ENCODE measurements at regions not wholly inside any gene's neighbourhood (a gene's known extent, or its start where the extent isn't known, plus 50 kb on each side); places are given as distances from the start of the nearest gene placed in this dataset.

DNA sequence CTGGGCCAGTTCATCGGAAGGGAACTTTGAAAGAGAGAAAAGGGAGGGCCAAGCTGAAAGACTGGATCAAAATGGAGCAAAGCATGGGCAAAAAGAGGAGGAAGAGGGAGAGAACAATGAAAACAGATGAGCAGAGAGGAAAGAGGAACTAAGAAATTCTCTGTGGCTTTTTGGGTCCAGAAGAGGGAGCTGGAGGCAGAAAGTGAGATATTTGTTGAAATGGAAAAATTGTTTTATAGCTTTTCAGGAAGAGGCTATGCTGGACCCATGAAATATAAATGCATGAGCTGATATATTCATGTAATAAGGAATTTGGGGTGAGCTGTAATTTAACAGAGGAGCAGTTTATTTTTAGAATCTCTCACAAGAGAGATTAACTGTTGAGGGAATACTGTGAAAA is 457.3 kb downstream of the DMAC1 start:
- CTCF ChIA-PET: interaction anchor here (1.0 to 1.8 kb wide), 5 partner anchors 16 to 290 kb away, joined by 3 to 7 read pairs (median 4); no protein-coding TSS in a partner anchor
- Histone ChIP-seq H3K79me2 (ENCODE audit: insufficient read depth) (no peaks in the 10 kb centered on the region), H3K4me1 (ENCODE audit: control insufficient read depth in 1 of 2, insufficient read depth in 2 of 2, low read depth in 1 of 2, low read length in 1 of 2) (peaks cover 0 to 15% of the 10 kb centered on the region in 2 experiments; a peak in 2 of 4 replicates), H4K20me1 (ENCODE audit: insufficient read depth) (no peaks in the 10 kb centered on the region), H3K27ac (ENCODE audit: low read depth in 2 of 2, low read length in 1 of 2) (no peak overlapping the region), H3K4me3 (ENCODE audit: low read depth in 2 of 2, low read length in 1 of 2) (no peak overlapping the region), H3K36me3 (replicated peaks in 1 of 2; ENCODE audit: control insufficient read depth in 1 of 2, insufficient read depth in 2 of 2, low read length in 1 of 2) (no peaks in the 10 kb centered on the region), H3F3A (replicated peaks; ENCODE audit: insufficient read depth) (no peaks in the 10 kb centered on the region), H3K27me3 (ENCODE audit: insufficient read depth) (no peaks in the 10 kb centered on the region), H3K9me2 (no peaks in the 10 kb centered on the region), H3K9ac (no peak overlapping the region), H2AFZ (ENCODE audit: low read depth) (no peak overlapping the region), H3K9me3 (no peaks in the 10 kb centered on the region), H3K4me2 (no peak overlapping the region)
- no peak for DNase-seq
- POLR2A ChIA-PET: no interaction called here
- TF ChIP-seq RXRA (IDR thresholded peaks at IDR 0.05; ENCODE audit: borderline replicate concordance, low read depth) (no peak), GABPA (IDR thresholded peaks at IDR 0.05; ENCODE audit: low read depth) (no peak), NRF1 (IDR thresholded peaks at IDR 0.05; ENCODE audit: low read depth, low read length) (no peak), TCF12 (IDR thresholded peaks at IDR 0.05) (no peak), SMC3 (IDR thresholded peaks at IDR 0.05; ENCODE audit: low read depth, low read length) (peak; percentile 9; the same call in 1 of the 2 replicates), EP300 (IDR thresholded peaks at IDR 0.05; ENCODE audit: borderline replicate concordance in 1 of 2, low read depth in 1 of 2, low read length in 1 of 2) (no peak), ELF1 (IDR thresholded peaks at IDR 0.05) (no peak), POLR2AphosphoS5 (IDR thresholded peaks at IDR 0.05; ENCODE audit: low read depth, low read length) (no peak), EZH2phosphoT487 (IDR thresholded peaks at IDR 0.05; ENCODE audit: borderline replicate concordance, low read depth) (no peak), NFIC (IDR thresholded peaks at IDR 0.05; ENCODE audit: borderline replicate concordance) (no peak), RFX5 (IDR thresholded peaks at IDR 0.05; ENCODE audit: low read length) (no peak), TEAD4 (IDR thresholded peaks at IDR 0.05; ENCODE audit: borderline replicate concordance, insufficient read depth) (no peak), CHD2 (IDR thresholded peaks at IDR 0.05; ENCODE audit: low read length, partially characterized antibody) (no peak), MEF2A (IDR thresholded peaks at IDR 0.05; ENCODE audit: borderline replicate concordance, low read depth) (no peak), RAD21 (IDR thresholded peaks at IDR 0.05; ENCODE audit: low read length) (peak; percentile 36), YY1 (IDR thresholded peaks at IDR 0.05; ENCODE audit: low read depth) (no peak)
- TF ChIP-seq, protein P1, sequence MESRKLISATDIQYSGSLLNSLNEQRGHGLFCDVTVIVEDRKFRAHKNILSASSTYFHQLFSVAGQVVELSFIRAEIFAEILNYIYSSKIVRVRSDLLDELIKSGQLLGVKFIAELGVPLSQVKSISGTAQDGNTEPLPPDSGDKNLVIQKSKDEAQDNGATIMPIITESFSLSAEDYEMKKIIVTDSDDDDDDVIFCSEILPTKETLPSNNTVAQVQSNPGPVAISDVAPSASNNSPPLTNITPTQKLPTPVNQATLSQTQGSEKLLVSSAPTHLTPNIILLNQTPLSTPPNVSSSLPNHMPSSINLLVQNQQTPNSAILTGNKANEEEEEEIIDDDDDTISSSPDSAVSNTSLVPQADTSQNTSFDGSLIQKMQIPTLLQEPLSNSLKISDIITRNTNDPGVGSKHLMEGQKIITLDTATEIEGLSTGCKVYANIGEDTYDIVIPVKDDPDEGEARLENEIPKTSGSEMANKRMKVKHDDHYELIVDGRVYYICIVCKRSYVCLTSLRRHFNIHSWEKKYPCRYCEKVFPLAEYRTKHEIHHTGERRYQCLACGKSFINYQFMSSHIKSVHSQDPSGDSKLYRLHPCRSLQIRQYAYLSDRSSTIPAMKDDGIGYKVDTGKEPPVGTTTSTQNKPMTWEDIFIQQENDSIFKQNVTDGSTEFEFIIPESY (IDR thresholded peaks at IDR 0.05; ENCODE audit: borderline replicate concordance, low read depth): no peak
- TF ChIP-seq, protein P2, sequence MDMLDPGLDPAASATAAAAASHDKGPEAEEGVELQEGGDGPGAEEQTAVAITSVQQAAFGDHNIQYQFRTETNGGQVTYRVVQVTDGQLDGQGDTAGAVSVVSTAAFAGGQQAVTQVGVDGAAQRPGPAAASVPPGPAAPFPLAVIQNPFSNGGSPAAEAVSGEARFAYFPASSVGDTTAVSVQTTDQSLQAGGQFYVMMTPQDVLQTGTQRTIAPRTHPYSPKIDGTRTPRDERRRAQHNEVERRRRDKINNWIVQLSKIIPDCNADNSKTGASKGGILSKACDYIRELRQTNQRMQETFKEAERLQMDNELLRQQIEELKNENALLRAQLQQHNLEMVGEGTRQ (IDR thresholded peaks at IDR 0.05; ENCODE audit: borderline replicate concordance, low read depth, low read length): no peak
- TF ChIP-seq, protein P3, sequence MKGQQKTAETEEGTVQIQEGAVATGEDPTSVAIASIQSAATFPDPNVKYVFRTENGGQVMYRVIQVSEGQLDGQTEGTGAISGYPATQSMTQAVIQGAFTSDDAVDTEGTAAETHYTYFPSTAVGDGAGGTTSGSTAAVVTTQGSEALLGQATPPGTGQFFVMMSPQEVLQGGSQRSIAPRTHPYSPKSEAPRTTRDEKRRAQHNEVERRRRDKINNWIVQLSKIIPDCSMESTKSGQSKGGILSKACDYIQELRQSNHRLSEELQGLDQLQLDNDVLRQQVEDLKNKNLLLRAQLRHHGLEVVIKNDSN (IDR thresholded peaks at IDR 0.05; ENCODE audit: borderline replicate concordance, low read depth): no peak
- TF ChIP-seq, protein P4, sequence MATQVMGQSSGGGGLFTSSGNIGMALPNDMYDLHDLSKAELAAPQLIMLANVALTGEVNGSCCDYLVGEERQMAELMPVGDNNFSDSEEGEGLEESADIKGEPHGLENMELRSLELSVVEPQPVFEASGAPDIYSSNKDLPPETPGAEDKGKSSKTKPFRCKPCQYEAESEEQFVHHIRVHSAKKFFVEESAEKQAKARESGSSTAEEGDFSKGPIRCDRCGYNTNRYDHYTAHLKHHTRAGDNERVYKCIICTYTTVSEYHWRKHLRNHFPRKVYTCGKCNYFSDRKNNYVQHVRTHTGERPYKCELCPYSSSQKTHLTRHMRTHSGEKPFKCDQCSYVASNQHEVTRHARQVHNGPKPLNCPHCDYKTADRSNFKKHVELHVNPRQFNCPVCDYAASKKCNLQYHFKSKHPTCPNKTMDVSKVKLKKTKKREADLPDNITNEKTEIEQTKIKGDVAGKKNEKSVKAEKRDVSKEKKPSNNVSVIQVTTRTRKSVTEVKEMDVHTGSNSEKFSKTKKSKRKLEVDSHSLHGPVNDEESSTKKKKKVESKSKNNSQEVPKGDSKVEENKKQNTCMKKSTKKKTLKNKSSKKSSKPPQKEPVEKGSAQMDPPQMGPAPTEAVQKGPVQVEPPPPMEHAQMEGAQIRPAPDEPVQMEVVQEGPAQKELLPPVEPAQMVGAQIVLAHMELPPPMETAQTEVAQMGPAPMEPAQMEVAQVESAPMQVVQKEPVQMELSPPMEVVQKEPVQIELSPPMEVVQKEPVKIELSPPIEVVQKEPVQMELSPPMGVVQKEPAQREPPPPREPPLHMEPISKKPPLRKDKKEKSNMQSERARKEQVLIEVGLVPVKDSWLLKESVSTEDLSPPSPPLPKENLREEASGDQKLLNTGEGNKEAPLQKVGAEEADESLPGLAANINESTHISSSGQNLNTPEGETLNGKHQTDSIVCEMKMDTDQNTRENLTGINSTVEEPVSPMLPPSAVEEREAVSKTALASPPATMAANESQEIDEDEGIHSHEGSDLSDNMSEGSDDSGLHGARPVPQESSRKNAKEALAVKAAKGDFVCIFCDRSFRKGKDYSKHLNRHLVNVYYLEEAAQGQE (IDR thresholded peaks at IDR 0.05; ENCODE audit: low read depth, low read length): no peak
- TF ChIP-seq, protein P5, sequence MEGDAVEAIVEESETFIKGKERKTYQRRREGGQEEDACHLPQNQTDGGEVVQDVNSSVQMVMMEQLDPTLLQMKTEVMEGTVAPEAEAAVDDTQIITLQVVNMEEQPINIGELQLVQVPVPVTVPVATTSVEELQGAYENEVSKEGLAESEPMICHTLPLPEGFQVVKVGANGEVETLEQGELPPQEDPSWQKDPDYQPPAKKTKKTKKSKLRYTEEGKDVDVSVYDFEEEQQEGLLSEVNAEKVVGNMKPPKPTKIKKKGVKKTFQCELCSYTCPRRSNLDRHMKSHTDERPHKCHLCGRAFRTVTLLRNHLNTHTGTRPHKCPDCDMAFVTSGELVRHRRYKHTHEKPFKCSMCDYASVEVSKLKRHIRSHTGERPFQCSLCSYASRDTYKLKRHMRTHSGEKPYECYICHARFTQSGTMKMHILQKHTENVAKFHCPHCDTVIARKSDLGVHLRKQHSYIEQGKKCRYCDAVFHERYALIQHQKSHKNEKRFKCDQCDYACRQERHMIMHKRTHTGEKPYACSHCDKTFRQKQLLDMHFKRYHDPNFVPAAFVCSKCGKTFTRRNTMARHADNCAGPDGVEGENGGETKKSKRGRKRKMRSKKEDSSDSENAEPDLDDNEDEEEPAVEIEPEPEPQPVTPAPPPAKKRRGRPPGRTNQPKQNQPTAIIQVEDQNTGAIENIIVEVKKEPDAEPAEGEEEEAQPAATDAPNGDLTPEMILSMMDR (IDR thresholded peaks at IDR 0.05): 0 out of 2 replicates have a peak, but pooled peaks have one; percentile 19
- TF ChIP-seq, protein P6, sequence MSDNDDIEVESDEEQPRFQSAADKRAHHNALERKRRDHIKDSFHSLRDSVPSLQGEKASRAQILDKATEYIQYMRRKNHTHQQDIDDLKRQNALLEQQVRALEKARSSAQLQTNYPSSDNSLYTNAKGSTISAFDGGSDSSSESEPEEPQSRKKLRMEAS (IDR thresholded peaks at IDR 0.05; ENCODE audit: low read depth): no peak
- TF ChIP-seq, protein P7, sequence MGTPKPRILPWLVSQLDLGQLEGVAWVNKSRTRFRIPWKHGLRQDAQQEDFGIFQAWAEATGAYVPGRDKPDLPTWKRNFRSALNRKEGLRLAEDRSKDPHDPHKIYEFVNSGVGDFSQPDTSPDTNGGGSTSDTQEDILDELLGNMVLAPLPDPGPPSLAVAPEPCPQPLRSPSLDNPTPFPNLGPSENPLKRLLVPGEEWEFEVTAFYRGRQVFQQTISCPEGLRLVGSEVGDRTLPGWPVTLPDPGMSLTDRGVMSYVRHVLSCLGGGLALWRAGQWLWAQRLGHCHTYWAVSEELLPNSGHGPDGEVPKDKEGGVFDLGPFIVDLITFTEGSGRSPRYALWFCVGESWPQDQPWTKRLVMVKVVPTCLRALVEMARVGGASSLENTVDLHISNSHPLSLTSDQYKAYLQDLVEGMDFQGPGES (IDR thresholded peaks at IDR 0.05; ENCODE audit: low read depth, low read length): no peak
- WGBS (ENCODE audit: low lambda C conversion rate): 73% methylated on average over 1 of the region's 1 CpG

Data from SK-N-SH (cell line).